HG02678 (cell line): ENCODE measurements at regions not wholly inside any gene's neighbourhood (a gene's known extent, or its start where the extent isn't known, plus 50 kb on each side); places are given as distances from the start of the nearest gene placed in this dataset.

Experiments
- ATAC-seq: cut with Tn5 transposase; IDR thresholded peaks from one replicate; pipeline ENCODE4 v1.9.1; 2021; ENCODE audit warnings: mild to moderate bottlenecking, moderate library complexity; ENCODE audit not compliant: unreplicated experiment

DNA sequence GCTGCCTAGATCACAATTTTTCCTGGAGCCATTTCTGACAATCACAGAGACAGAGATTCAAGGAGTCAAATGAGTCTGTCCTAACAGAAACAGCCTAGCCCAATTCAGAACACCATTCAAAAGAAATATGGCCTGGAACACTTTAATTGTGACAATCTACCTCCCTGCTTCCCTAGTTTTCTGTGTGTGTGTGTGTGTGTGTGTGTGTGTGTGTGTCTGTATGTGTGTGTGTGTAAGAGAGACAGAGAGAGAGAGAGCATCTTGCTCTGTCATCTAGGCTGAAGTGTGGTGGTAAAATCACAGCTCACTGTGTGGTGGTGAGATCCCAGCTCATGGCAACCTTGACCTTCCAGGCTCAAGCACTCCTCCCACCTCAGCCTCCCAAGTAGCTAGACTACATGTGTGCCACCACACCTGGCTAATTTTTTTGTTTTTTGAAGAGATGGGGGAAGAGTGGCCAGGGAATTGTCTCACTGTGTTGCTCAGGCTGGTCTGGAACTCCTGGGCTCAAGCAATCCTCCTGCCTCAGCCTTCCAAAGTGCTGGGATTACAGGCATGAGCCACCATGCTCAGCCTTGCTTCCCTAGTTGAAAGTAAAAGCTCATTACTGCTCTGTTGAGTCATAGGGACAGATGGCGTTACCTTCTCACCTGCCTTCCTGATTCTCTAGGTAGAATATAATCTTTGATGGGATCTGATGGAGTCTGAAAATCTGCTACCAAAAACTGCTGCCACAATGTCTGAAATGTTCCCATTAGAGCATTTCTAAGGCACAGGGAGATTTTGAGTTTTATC is 89.6 kb upstream of the BEND6 start:
- ATAC-seq = no peak

DNA sequence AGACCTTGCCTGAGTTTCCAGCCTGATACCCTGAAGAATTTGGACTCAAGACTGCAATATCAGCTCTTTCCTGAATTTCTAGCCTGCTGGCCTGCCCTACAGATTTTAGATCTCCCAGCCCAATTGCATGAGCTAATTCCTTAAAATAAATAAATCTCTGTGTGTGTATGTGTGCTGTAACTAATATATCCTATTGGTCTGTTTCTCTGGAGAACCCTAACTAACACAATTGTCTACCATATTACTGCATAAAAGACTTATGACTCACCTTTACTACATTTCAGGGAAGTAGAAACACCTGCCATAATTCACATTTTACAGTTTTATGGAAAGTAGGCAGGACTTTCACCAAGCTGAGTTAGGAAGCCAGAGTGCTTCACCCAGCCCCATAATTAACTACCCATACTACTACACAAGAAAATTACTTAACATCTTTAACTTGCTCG is 90.7 kb upstream of the BEND6 start:
- ATAC-seq = no peak

DNA sequence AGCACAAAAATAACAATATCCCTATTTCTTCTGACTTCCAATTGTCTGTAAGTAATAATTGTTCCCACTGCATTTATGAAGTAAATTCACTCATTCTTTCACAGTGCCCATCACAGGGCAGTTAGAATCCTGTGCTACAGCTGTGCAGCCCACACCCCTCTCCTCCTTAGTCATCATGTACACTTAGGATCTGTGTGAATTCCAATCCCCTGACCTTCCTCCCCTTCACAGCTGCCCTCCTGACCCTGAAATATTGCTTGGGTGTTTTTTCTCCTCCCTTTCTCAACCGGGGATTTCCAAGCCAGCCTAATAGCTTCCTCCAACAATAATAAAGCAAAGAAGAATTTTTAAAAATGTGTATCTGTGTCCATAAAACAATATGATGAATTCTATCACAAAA is 91.5 kb upstream of the BEND6 start:
- no peak for ATAC-seq

DNA sequence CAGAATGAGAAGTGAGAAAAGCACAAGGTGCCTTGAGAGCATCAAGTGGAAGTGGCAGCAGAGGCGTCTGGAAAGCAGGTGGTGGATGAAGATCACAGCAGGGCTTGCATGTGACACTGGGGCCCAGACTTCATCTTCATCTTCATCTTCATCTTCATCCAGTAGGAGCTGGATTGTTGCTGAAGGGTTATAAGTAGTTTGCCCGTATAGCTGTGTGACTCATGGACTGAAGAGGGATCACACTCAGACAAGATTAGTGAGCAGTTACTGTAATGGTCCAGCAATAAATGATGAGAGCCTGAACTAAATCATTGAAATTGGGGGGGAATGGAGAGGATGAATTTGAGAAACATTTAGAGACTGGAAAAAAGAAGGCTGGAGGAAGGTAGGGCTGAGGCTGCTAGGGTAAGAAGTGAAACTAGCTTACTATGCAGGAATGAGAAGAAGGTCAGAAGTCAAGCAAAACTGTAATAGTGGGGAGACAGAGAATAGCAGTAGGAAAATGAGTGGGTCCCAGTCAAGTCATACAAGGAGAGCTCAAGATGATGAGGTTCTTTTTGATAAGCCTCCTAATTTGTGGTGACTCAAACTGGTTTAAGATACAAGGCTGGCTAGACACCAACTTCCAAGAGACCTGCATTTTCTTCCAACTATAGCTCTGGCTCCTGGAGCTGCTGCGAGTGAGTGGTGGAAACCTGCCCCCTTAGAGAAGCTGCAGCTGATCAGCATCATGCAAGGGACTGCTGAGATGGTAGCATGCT is 92.3 kb upstream of the BEND6 start:
- peak; percentile 65 for ATAC-seq

DNA sequence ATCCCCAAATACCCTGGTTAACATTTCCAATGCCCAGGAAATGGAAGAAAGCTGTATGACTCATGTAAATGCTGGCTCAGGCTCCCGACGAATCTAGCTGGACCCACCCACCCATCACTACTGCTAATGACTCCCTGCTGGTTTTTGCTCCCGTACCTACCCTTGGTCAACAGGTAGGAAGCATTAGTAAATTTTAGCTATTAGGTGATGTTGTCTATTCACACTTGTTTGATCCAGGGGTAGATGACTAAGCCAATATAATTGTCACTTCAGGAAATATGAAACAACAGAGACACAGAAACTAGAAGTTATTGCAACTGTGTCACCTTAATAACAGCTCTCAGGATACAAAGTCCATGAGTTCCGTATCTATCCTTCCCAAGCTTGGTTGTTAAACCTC is 94.4 kb upstream of the BEND6 start:
- no peak for ATAC-seq

DNA sequence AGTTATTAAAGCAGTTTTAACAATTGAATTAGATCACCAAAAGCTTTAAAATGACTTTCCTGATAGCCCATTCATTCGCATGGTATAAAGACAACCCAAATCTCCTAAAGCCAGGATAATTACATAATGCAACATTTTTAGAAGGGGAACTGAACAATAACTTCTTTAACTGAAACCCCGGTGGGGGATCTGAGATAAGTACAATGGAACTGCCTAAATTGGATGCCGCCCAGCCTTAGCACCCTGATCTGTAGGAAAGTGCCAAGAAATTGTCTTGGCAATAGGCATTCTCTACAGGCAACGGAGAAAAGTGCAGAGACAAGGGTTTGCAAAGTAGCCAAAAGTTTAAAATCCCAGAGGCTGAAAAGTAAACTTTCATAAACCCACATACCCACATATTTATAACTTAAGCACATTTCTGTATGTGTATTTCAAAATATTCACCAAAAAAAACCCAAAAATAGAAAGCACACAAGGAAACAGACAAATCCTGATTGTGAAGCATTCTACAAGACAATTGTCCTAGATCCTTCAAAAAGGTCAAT is 98.8 kb upstream of the BEND6 start:
- ATAC-seq = no peak

DNA sequence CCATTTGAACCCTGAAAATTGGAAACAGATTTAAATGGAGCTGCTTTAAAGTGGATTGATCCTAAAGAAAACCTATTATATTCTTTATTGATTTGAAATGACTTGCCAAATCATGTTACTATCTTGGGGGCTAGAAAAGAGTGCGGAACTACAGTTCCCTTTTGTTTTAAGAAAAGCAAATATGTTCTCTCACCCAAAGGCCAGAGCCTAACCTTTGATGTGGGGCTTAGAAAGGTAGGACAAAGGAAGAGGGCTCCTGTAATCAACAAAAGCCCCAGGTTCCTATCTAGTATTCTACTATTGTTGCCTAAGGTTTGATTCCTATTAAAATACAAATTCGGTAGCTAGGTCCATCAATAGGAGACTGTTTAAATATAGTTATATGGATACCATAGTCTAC is 100.8 kb upstream of the BEND6 start:
- no peak for ATAC-seq

DNA sequence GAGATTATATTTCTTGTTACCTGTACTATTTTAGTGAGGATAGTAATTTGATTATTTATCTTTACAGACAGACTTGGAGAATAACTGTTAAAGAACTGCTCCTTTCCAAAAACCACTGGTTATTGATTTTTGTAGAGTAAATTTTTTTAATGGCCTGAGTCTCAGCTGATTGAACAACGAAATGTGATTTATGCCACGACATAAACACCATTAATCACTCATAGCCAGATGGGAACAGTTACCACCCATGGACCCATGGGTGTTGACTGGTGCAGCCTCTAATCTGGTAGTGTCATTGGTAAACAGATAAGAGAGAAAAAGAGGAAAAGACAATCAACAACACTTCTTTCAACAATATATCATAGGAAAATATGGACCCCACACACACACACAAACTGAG is 101.4 kb upstream of the BEND6 start:
- no peak for ATAC-seq

DNA sequence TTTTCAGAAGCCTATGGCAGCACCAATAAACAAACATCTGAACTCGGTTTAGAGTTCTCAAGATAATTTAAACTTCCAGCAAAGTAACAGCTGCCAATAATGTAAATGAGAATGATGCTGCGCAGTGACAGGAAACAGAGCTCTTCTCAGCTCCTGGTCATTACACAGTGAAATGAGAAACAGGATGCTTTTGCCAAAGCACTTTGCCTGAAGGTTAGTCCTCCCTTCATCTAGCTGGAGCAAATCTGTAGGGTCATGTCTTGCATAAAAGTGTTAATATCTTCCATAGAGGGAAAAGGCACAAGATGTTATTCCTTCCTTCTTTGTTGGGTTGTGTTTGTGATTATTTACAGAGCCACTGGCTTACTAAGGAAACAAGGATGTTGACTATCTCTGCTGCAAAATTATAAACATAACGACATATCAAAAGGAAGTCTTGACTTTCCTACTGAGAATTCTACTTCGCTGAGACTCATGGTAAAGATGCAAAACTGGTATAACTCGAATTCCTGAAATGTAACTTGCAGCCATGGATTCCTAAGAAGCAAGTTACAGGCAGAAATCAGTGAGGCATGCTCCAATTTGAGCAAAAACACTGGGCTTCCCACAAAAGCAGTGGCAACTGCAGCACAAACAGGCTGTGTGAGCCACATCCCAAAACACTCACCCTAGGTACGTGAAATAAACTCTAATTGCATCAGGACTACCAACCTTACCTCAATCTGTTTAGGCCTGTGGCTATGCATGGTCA is 102.5 kb upstream of the BEND6 start:
- ATAC-seq = peak; percentile 26

DNA sequence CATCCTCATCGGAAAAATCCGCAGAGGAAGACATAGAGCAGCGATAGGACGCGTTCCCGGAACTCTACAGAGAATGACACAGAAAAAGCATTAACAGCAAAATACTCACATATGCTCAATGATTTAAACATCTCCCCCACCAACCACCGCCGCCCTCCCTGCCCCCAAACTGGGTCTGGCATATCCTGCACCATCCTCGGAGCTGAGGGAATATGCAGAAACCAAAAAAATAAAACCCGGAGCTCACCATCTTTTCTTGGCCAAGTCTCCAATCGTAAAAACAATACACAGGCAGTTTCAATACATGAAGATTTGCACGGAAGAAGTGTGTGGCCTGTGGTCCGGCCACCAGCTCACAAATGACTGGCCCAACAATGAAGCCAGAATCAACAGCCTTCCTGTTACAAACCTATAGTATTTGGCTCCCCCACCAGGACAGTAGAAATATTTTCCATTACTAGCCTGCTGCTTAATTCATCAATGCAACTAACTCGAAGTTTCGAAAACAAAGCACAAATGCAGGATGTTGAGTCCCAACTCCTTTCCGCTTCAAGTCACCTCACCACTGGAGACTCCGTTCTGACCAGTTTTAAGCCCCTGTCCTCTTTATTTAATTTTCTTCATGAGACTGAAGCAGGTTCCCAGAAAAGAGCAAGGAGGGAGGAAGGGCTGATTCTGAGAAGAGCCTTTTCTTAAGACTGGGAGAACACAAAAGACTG is 103.2 kb upstream of the BEND6 start:
- ATAC-seq = peak; percentile 97

DNA sequence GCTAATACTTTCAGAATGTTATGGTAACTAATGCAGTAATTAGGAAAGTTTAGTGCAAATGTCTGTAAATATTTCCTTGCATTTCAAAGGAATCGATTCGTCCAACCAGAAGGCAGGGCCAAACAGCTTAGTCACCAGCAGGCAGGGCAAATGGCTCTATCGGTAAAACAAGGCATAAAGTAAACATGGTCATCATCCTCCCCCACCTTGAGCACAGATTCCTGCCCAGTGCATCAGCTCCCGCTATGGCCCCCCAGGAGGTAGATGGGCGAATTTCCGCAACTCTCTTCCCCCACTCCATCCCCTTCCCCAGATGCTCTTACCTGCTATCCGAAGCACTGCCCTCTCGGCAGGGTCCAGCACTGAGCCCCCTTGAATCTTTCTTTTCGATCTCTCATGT is 103.8 kb upstream of the BEND6 start:
- ATAC-seq = peak; percentile 1

DNA sequence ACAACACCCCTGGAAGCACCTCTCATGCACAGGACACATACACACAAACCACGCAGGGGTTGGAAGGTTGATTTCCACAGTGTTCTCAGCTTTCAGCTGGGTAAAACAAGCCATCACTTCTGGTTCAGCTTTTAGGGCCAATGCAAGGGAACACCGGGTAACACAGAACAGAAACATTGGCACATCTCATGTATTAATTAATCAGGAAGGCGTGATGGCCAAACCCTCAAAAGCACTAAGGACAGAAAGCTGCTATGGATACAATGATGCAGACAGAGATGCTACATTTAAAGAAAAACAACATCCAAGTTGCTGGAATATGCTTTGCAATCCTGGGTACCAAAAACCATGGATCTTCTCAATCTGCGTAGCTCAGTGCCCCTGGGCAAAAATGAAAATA is 104.3 kb upstream of the BEND6 start:
- ATAC-seq = no peak

DNA sequence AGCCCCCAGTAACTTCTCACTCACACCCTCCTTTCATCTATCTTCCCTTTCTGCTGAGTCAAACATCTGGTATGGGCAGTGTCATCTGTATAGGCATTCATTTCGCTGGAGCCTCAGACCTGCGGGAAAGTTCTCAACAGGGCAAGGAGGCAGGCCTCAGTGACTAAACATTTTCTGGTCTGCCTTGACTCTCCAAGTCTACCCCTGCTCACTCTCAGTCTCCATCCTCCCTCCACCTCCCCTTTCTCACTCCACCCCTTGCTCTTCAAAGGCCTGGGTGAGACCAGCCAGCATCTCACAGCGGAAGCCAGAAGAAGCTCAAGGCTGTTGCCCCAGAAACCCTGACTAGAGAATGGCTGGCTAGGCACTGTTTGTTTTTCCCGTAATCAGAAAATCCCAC is 105.0 kb upstream of the BEND6 start:
- ATAC-seq = no peak

DNA sequence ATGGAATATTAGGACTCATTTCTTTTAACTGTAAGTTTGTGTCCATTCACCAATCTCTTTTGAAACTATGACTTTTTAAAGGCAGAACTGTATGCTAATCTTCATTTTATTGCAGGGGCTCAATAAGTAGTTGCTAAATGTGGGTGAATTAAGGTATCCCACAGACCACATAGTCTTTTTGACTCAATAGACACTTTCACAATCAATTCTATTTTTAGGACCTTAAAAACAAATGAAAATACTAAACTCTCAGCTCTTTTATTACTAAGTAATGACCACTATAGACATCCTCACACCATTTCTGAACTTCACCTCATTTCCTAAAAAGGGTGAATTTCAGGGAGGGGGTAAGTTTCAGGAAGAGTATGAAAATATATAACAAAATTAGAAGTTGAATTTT is 106.8 kb upstream of the BEND6 start:
- ATAC-seq = no peak

DNA sequence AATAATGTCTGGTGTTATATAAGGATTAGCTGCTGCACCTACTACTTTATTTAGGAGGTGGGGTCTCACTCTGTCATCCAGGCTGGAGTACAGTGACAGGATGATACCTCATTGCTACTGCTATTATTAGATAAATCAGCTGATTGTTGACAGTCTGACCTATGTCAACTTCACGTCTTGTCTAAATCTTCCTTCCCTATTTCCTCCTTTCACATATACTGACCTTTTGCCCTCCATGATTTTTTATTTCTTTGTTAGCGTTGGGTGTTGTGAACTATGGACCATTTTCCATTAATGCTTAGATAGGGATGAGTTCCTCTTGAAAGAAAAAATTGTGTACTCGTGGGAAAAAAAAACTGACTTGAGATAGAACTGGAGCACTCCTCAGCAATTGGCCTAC is 109.9 kb upstream of the BEND6 start:
- no peak for ATAC-seq

DNA sequence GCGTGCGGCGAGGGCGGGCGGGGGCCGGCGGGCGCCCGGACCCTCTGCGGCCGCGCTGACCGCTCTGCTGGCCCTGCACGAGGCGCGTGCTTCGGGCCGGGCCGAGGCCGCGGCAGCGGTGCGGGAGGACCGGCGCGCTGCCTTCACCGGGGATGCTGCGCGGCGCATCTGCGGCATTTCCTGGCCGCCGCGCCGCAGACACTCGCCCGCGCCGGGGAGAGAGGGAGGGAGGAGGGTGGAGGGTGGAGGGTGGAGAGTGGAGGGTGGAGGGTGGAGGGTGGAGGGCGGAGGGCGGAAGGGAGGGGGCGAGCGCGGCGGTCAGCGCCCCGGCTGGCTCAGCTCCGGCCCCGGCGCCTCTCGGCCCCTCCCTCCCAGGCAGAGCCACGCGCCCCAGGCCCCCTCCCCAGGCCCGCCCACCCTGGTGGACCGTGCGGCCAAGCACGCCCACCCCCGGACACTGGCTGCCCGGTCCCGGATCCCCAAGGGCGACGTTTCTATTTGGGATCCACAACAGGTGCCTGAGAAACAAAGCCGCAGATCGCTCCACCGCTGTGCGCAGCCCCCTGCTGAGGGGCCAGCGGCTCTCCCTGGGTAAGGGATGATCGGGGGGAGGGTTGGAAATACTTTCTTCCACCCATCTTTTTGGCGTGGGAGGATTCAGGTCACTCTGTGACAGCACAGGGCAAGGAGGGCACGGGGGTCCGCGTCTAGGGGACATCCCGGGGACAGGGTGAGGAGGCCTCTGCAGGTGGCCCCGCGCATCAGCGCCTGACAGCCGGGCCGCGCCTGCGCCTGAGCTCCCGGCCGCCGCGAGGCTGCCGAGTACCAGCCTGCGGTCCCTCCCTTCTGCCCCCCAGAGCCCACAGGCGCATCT is 111.2 kb upstream of the BEND6 start:
- ATAC-seq = peak; percentile 90

DNA sequence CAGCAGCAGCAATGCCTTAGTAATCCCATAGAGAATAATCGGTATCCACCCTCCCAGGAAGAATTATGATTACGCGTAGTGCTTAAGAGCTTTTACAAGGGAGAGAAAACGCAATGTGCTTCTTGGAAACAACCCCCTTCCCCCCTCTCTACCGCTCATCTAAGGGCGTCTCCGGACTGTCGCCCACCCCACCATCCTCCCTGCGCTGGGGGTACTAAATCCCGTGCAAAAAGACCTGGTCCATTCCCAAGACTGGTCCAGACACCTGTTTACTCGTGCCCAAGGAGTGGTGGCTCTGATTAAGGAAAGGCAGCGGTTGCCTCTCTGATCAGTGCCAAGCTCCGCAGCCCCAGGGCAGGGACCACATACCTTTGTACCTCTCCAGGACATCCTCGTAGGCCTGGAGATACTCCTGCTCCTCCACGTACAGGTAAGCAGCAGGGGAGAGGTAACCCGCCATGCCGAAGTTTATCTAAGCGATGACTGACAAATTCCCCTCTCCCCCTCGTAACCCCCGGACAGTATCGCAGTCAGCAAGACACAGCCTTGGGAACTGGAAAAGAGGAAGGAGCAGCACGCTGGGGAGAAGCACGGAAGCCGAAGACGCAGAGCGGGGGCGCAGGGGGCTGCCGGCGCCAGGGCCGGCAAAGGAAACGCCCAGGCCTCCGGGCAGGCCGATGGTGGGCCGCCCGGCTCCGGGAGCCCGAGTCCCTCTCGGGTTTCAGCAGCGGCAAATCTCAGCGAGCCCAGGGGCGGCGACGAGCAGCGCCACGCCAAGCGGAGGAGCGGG is 112.0 kb upstream of the BEND6 start:
- peak; percentile 19 for ATAC-seq

DNA sequence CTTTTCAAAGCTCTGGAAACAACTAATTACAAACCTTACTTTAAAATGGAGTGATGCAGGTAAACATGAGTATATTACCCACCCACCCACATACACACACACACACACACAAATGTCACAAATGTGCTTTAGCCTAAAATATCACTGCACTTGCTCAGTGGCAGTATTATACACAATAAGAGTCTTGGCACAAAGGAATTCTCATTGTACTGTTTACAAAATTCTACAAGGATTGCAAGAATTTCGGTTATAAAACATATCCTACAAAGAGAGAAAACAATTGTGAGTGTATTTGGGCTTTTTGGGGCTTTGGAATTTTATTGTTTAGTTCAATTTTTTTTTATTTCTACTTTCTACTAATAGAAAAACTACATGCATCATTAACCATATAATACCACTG is 113.2 kb upstream of the BEND6 start:
- ATAC-seq = no peak

DNA sequence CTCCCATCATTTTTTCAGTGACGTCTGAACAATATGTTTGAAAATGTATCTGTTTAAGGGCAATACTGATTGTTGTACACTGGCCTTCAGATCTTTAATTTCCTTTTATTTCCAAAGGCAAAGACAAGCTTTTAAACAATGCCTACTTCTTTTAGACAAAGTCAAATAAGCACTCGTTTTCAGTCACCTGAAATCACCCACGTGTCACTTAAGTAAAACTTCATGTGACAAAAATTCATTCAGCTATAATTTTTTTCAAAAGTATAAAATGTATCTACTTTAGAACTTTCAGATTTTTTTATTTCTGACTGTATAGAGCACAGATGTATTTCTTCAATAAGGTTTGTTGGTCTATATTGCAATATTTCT is 113.5 kb upstream of the BEND6 start:
- ATAC-seq = no peak
